ENCODE measurements at regions not wholly inside any gene's neighbourhood (a gene's known extent, or its start where the extent isn't known, plus 50 kb on each side); places are given as distances from the start of the nearest gene placed in this dataset. TPM values are rescaled to one million over a fixed set of nuclear protein-coding genes. Genes with fewer than 3 reads are reported as not detected.

GRCh38 chr1:24984800-24985522 lies 54.9 kb upstream of the RUNX3 start:
- no peak for TF ChIP-seq CTCF (IDR thresholded peaks at IDR 0.05; ENCODE audit: insufficient read depth, low read depth, low read length)
- H3K4me3 ChIP-seq (ENCODE audit: low read depth, low read length), result no peak overlapping the region
- DNase-seq (ENCODE audit: low read depth), result no peak

GRCh38 chr1:24984300-24984699 lies 54.2 kb upstream of the RUNX3 start:
- TF ChIP-seq CTCF (IDR thresholded peaks at IDR 0.05; ENCODE audit: insufficient read depth, low read depth, low read length), result no peak
- no peak for DNase-seq (ENCODE audit: low read depth)
- no peak overlapping the region for H3K4me3 ChIP-seq (ENCODE audit: low read depth, low read length)

- no peak for DNase-seq (ENCODE audit: low read depth)
- no peak overlapping the region for H3K4me3 ChIP-seq (ENCODE audit: low read depth, low read length)
- no peak for TF ChIP-seq CTCF (IDR thresholded peaks at IDR 0.05; ENCODE audit: insufficient read depth, low read depth, low read length)
These were observed 53.1 kb upstream of the RUNX3 start for GRCh38 chr1:24983006-24983680.

GRCh38 chr1:24981631-24982005 lies 51.5 kb upstream of the RUNX3 start:
- no peak overlapping the region for H3K4me3 ChIP-seq (ENCODE audit: low read depth, low read length)
- TF ChIP-seq CTCF (IDR thresholded peaks at IDR 0.05; ENCODE audit: insufficient read depth, low read depth, low read length), result no peak
- DNase-seq (ENCODE audit: low read depth), result no peak

- no peak overlapping the region for H3K4me3 ChIP-seq (ENCODE audit: low read depth, low read length)
- no peak for DNase-seq (ENCODE audit: low read depth)
- TF ChIP-seq CTCF (IDR thresholded peaks at IDR 0.05; ENCODE audit: insufficient read depth, low read depth, low read length), result no peak
These were observed 51.0 kb upstream of the RUNX3 start for GRCh38 chr1:24980836-24981630.

Small RNAs in the stretch of these regions (small RNA-seq; reads per million reads assigned to genes)
- not detected for gene MIR4425

All from fibroblast of villous mesenchyme (primary cell).